Right lung (tissue), 2 donors: ENCODE measurements at regions not wholly inside any gene's neighbourhood (a gene's known extent, or its start where the extent isn't known, plus 50 kb on each side); places are given as distances from the start of the nearest gene placed in this dataset.

ENCODE experiments used
- DNase-seq, 2 donors: peaks; one replicate each; pipeline ENCODE4 v3.0.0-alpha.2; 2013

DNA sequence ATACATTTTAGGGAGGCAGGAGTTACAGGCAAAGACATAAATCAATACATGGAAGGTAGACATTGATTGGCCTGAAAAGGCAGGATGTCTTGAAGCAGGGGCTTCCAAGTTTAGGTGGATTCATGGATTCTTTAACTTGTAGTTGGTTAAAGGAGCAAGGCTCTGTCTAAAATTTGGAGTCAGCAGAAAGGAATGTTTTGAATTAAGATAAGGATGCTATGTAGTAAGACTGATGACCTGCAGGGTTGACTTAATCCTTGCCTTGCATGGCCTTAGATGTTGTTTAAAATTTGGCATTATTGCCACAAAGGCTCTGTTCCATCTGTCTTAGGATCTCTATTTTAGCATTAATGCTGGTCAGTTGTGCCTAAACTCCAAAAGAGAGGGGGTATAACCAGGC, 171.3 kb downstream of the C5orf15 start:
- no peak for DNase-seq

- no peak for DNase-seq
Observed at GRCh38 chr5:133796186-133796585, 172.2 kb downstream of the C5orf15 start.

DNA sequence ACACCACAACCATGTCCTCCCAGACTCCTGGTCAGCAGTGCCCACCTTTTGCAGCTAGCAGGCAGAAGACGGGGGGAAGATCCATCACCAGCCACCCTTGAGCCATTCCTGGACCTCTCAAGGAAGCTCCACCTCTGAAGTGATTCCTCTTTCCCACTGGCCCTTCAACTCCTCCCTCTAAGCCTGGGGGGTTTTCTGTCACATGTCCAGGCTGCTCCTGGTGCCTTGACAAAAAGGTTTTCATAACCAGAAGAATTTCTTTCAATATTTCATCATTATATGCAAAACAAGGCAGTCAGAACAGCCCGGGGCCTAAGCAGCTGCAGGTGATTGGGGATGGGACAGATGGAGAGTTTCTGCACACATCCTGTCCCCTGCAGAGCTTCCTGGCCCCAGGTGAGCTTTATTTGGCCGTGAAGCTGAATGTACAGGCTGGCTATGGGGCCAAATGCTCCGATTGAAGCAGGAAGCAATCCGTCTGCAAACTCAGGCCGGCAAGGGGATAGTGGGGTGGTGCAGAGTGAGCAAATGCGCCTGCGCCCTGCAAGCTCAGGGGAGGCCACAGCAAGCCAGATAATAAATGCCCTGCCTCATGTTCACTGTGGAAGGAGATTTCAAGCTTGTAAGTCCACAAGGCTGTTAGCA, 173.5 kb downstream of the C5orf15 start:
- DNase-seq = no peak

- no peak for DNase-seq
Observed at GRCh38 chr5:133793756-133794465, 174.5 kb downstream of the C5orf15 start.

DNA sequence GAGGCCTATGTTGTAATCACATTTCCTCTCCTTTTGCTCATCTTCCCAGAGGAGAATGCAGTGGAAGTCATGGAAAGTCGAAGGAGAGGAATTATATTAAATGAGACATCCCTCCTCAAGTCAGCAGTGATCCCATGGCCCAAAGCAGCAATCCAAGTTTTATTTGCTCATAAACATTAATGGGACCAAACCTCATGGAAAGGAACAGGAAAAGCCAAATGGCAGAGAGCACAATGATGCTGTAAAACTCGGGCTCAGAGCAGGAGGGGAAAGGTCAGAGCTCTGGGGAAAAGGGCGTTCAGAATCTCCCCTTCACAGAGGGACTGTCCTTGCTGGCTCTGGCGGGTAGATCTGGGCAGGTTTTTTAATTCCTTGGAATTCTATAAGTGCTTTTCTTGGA, 175.8 kb downstream of the C5orf15 start:
- DNase-seq = no peak

DNA sequence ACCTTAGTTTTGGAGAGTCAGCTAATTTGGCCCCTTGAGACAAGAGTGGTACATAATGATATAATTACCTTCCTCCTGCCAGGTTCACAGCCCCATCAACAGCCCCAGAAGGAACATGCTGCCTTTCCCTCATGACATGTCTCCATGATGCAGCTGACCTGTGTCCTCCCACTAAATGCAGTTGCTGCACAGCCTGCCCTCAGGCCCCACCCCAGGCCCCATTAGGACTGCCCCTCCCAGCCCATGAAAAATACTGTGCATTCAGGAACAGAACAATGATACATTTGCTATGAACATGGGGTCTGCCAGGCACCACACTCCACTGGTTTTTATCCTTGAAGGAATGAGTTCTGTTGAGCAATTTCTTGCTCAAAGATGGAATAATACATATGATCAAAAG, 176.4 kb downstream of the C5orf15 start:
- DNase-seq = no peak

GRCh38 chr5:133790898-133791297, 177.5 kb downstream of the C5orf15 start:
- DNase-seq = no peak

GRCh38 chr5:133789428-133789827, 177.1 kb upstream of the FSTL4 start:
- DNase-seq = no peak

DNA sequence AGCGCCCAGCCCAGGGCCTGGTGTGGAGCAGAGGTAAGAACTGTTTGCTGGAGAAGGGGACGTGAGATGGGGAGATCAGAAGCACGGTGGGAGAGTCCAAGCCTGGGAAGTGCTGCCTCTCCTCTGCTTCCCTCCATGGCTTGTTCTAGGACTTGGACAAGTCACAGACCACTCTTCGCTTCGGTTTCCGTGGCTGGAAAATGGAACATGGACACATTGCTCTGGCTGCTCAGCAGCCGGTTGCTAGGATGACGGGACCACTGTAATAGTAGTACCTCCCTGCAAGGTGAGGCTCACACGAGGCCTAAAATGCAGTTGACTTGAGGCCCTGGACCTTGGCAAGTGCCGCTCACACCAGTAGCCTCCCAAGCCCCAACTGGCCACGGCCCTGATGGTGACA, 175.8 kb upstream of the FSTL4 start:
- no peak for DNase-seq

- DNase-seq = no peak
Observed at GRCh38 chr5:133786420-133786819, 174.1 kb upstream of the FSTL4 start.

DNA sequence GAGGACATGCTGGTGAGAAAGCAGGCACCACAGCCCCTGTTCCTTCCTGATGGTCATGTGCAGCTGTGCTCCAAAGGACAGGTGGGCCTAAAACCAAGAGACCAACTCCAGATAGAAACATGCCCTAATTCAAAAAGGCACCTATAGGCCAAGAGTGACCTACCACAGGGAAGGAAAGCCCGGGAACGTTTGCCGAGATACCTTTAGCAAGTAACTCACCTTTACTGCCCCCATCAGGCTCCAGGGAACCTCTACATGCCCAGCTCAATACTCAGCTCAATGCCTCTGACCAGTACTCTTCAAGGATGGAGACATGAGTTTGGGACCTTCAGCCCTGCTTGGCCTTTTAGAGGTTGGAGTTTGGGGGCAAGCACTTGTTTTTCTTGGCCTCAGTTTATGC, 172.8 kb upstream of the FSTL4 start:
- no peak for DNase-seq

DNA sequence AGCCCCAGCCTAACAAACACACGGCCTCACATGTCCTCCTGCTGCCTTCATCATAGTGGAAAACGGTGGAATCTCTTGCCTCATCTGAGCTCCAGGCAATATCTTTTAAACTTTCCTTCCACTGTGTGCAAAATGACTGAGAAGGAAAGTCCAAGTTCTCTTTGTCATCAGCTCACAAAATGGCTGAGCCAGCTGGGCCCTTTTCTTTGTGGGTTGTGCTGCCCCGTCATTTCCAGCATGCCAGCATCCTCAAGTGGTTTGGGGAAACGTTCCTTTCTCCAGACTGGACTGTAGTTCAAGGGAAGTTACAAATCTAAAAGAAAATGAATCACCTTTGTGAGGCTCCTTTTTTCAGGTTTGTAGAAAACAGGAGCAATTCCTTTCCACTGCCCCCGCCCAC, 171.1 kb upstream of the FSTL4 start:
- DNase-seq = no peak

DNA sequence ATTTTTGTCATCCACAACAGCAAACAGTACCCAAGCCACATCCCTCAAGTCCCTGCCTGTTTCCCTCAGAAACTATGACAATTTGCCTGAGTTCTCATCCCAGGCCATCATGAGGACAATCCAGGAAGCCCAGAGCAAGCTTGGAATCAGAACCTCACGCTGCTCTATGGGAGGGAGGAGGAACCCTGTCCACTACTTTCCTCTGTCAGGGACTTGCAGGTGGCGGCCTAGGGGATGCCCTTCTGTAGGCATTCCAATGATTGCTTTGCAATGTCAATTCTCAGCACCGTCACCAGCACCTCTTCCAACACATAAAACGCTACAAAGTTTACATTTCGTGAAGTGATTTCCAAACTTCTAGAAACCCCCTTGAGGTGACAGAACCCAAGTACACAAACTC, 170.4 kb upstream of the FSTL4 start:
- no peak for DNase-seq

- no peak for DNase-seq
Observed at GRCh38 chr5:133781436-133782225, 169.3 kb upstream of the FSTL4 start.

DNA sequence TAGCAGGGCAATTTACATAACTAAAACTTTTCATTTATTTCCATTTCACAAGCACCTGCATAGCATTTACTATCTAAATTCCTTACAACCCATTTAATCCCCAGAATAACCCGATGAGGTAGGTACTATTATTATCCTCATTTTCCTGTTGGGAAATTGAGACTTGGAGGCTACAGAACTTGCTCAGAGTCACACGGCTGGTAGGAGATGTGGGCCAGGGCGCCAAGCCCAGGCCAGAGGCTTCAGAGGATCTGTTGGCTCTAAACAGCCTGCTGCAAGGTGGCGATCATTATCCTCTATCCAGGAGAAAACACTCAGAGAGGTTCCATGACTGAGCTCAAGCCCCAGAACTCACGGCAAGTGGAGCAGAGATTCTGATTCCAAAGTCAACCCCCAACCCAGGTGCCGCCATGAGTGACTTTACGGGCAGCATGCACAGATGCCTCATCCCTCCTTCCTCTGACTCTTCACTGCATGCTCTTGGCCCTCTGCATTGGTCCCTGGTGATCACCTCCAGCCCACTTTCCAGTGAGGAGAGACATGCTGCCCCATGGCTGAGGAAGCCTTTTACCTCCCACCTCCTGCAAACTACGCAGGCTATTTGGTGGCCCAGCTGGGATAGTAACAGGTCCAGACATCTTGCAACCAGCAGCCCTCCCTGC, 168.4 kb upstream of the FSTL4 start:
- no peak for DNase-seq

- DNase-seq = no peak
Observed at GRCh38 chr5:133779828-133780475, 167.6 kb upstream of the FSTL4 start.

- no peak for DNase-seq
Observed at GRCh38 chr5:133778636-133779035, 166.3 kb upstream of the FSTL4 start.

DNA sequence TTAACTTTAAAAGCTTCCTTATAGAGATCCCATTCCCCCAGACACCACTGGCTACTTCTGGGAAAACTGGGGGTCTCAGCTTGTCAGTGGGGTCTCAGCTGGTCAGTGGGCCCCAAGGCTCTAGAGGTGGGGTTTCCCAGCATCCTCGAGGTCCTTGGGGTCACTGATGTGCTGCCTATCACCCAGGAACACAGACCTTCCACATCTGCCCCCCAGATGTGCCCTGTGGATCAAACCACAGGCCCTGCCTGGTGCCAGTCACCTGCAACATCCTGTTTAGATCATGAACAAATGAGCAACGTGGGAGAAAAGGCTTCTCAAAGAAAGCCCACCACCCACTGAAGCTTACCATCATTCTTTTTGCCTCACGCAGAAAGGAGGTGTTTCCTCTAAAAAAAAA, 165.6 kb upstream of the FSTL4 start:
- no peak for DNase-seq

DNA sequence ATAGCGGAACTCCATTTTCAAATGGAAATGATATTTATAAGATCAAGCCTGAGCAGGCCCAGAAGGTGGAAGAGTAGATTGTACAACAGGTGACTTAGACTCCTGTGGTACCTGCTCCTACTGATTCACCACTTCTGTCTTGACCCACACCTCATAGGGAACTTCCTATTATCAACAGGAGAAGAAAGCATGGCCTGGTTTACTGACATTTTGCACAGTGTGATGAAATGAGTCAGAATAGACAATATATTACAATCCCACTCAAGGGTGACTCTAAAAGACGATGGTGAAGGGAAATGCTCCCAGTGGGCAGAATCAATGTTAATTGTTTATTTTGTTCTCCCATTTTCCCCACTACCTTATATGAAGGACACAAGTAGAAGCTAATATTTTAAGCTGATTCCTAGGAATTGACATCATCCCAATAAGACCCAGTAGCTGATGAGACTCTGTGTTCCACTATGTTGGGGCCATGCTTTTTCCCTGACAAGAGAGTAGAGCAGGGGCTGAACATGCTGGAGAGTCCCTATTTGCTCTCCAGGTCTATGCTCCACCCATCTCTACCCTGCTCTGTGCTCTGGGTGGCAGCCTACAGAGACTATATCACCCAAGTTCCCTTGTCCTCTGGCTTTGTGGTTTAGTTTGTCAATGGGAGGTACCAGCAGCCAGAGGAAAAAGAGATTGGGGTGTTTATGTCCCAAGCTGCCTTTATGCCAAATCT, 163.4 kb upstream of the FSTL4 start:
- no peak for DNase-seq

- DNase-seq = no peak
Observed at GRCh38 chr5:133773247-133774202, 161.2 kb upstream of the FSTL4 start.
